Heart right ventricle (tissue), 16 donors: ENCODE measurements at regions not wholly inside any gene's neighbourhood (a gene's known extent, or its start where the extent isn't known, plus 50 kb on each side); places are given as distances from the start of the nearest gene placed in this dataset.

Experiments
- ATAC-seq, 8 donors: fragments of 200-7000 bp; cut with Tn5 transposase; one replicate each; pipeline ENCODE4 v1.9.1; 2020; ENCODE audit warnings: mild to moderate bottlenecking in 8 of 8, moderate library complexity in 8 of 8, moderate number of reproducible peaks in 1 of 8
- DNase-seq, 2 donors: peaks; one replicate each; pipeline ENCODE4 v3.0.0-alpha.2; 2020
- H3K27ac ChIP-seq, 10 donors: fragments of 200-600 bp; sonication (generic) in 2 of 10; one replicate each; pipeline versions ENCODE4 v1.5.0 to v1.8.0; 2020 to 2022; ENCODE audit warnings: mild to moderate bottlenecking in 3 of 10
- H3K27me3 ChIP-seq, 7 donors: fragments of 200-600 bp; one replicate each; pipeline ENCODE4 v1.8.0; 2021 to 2022; ENCODE audit warnings: mild to moderate bottlenecking in 2 of 7
- H3K36me3 ChIP-seq, 9 donors: fragments of 200-600 bp; sonication (generic) in 1 of 9; one replicate each; pipeline versions ENCODE4 v1.5.0 to v1.8.0; 2020 to 2022; ENCODE audit warnings: mild to moderate bottlenecking in 2 of 9
- H3K4me1 ChIP-seq, 9 donors: fragments of 200-600 bp; sonication (generic) in 1 of 9; one replicate each; pipeline versions ENCODE4 v1.5.0 to v1.8.0; 2020 to 2022; ENCODE audit warnings: mild to moderate bottlenecking in 4 of 9
- H3K4me3 ChIP-seq, 10 donors: fragments of 200-600 bp; sonication (generic) in 2 of 10; one replicate each; pipeline versions ENCODE4 v1.5.0 to v1.8.0; 2020 to 2022; ENCODE audit warnings: mild to moderate bottlenecking in 7 of 10, moderate library complexity in 2 of 10
- H3K9me3 ChIP-seq, 11 donors: fragments of 200-600 bp in 10 of 11; sonication (generic) in 2 of 11; one replicate each; pipeline versions ENCODE4 v1.5.0 to v1.8.0; 2013 to 2022; ENCODE audit warnings: mild to moderate bottlenecking in 2 of 11, control low read depth in 1 of 11, moderate library complexity in 1 of 11
- CTCF ChIP-seq, 9 donors: fragments of 200-600 bp; sonication (generic) in 2 of 9; IDR thresholded peaks; one replicate each; pipeline versions ENCODE4 v1.5.0 to v1.8.0; 2021 to 2022; ENCODE audit warnings: antibody characterized with exemption in 9 of 9, mild to moderate bottlenecking in 5 of 9, moderate library complexity in 1 of 9
- WGBS, 2 donors: extraction: QIAGEN DNeasy Blood & Tissue Kit; methylation state at CpG; one replicate each; pipeline ENCODE4 v1.1.7; 2013; ENCODE audit warnings: inconsistent platforms in 1 of 2; 5-methylcytosine and 5-hydroxymethylcytosine counted together
- intact Hi-C, 10 donors: fragments of 100-400 bp; cut with DNase I; formaldehyde crosslinking; loops; one replicate each; pipeline versions ENCODE4 v1.11.1 to v1.14.2; 2022
- donor health status: Arrhythmogenic right ventricular cardiomyopathy.
- donor health status: ischemic (EF 13 %, LVEDD 7.1; RV severe dilation, severe dysfunction).
- donor health status: healthy with polysubstance abuse.
- donor health status: DM: no; HTN: yes; CAD: no.
- donor health status: DM: no; HTN: no; CAD: no.
- donor health status: ischemic (EF 25% LVEDD 6.9; RV normal size, moderate dysfunction).
- donor health status: ischemic (EF 25% LVEDD 5.7; RV mildly dilated, moderate dysfunction).
- donor health status: healthy.
- donor health status: DM: yes; HTN: yes; CAD: no.
- donor health status: Ischemic cardiomyopathy.
- donor health status: ischemic (EF 35%, LVEDD 5.7; RV mildly dilated, moderate dysfunction).
- donor health status: nonischemic (EF 11% LVEDD 7.7; RV severe dilation, severe dysfunction).
- donor health status: DM: yes; HTN: yes; CAD: no.
- donor health status: PGD.
- donor health status: ischemic (EF 29% LVEDD 5.4; RV normal size, mild dysfunction).
- donor health status: nonischemic (EF 23%, LVEDD 6.1; RV moderate dilation, normal function).

- Histone ChIP-seq H3K27ac (no peak overlapping the region), H3K4me1 (peaks cover 0 to 8% (median 3%) of the 10 kb centered on the region in 9 donors), H3K4me3 (no peak overlapping the region), H3K36me3 (no peaks in the 10 kb centered on the region), H3K27me3 (peaks cover 0 to 25% (median 0%) of the 10 kb centered on the region in 7 donors), H3K9me3 (peaks cover 0 to 39% (median 14%) of the 10 kb centered on the region in 11 donors)
- no peak for TF ChIP-seq CTCF (IDR thresholded peaks at IDR 0.05)
- ATAC-seq (no peak), DNase-seq (no peak)
- intact Hi-C loops: no loop called here
These were observed 54.0 kb upstream of the PRPS1L1 start for GRCh38 chr7:18081617-18082016.

- ATAC-seq (no peak), DNase-seq (no peak)
- intact Hi-C loops: no loop called here
- H3K36me3 ChIP-seq: no peaks in the 10 kb centered on the region
- peaks cover 0 to 29% (median 0%) of the 10 kb centered on the region in 7 donors for H3K27me3 ChIP-seq
- TF ChIP-seq CTCF (IDR thresholded peaks at IDR 0.05): no peak
- peaks cover 0 to 39% (median 14%) of the 10 kb centered on the region in 11 donors for H3K9me3 ChIP-seq
- H3K27ac ChIP-seq: no peak overlapping the region
- H3K4me1 ChIP-seq: peaks cover 0 to 9% (median 3%) of the 10 kb centered on the region in 9 donors
- no peak overlapping the region for H3K4me3 ChIP-seq
- 79 to 92% methylated on average over 2 of the region's 2 CpGs for WGBS, 2 donors
These were observed 54.5 kb upstream of the PRPS1L1 start for GRCh38 chr7:18082169-18082568.

GRCh38 chr7:18086165-18087025 lies 58.7 kb upstream of the PRPS1L1 start:
- peak overlapping the region in 5 of 10 donors; percentile 52 to 77 (median 59) for H3K27ac ChIP-seq
- peaks cover 0 to 20% (median 7%) of the 10 kb centered on the region in 9 donors for H3K4me1 ChIP-seq
- ATAC-seq (peak; percentile 68 to 89 (median 80)), DNase-seq (peak; percentile 16 to 39)
- peaks cover 0 to 16% (median 7%) of the 10 kb centered on the region in 11 donors for H3K9me3 ChIP-seq
- peak overlapping the region; percentile 39 to 95 (median 81) for H3K4me3 ChIP-seq
- intact Hi-C loops: no loop called here
- peaks cover 0 to 42% (median 0%) of the 10 kb centered on the region in 7 donors for H3K27me3 ChIP-seq
- WGBS, 2 donors: 1% methylated on average over 64 to 108 of the region's 108 CpGs
- no peaks in the 10 kb centered on the region for H3K36me3 ChIP-seq
- TF ChIP-seq CTCF (IDR thresholded peaks at IDR 0.05): peak in 5 of 9 donors; percentile 13 to 45 (median 32)

- Histone ChIP-seq H3K36me3 (no peaks in the 10 kb centered on the region), H3K27me3 (peaks cover 0 to 42% (median 0%) of the 10 kb centered on the region in 7 donors), H3K9me3 (peaks cover 0 to 9% (median 1%) of the 10 kb centered on the region in 11 donors), H3K27ac (peak overlapping the region in 1 of 10 donors; percentile 53), H3K4me3 (peak overlapping the region; percentile 37 to 95 (median 81)), H3K4me1 (peaks cover 0 to 20% (median 7%) of the 10 kb centered on the region in 9 donors)
- 3 to 5% methylated on average over 38 of the region's 38 CpGs for WGBS, 2 donors
- TF ChIP-seq CTCF (IDR thresholded peaks at IDR 0.05): no peak
- ATAC-seq (peak in 6 of 8 donors; percentile 7 to 40 (median 25)), DNase-seq (no peak)
- intact Hi-C loops: no loop called here
These were observed 59.5 kb upstream of the PRPS1L1 start for GRCh38 chr7:18087026-18087686.
